NCI-H2029 treated with DMSO at 0.1 percent for 48 hours (cell line): ENCODE measurements at regions not wholly inside any gene's neighbourhood (a gene's known extent, or its start where the extent isn't known, plus 50 kb on each side); places are given as distances from the start of the nearest gene placed in this dataset.
"Not testable (repeated sequence)": the region's sequence is repeated elsewhere in the genome, so short reads cannot be mapped to it uniquely, and the experiment has no call there.

Experiments used
- DNase-seq: peaks from one replicate; lab custom pipeline; 2025; lab: John Stamatoyannopoulos, UW

DNA sequence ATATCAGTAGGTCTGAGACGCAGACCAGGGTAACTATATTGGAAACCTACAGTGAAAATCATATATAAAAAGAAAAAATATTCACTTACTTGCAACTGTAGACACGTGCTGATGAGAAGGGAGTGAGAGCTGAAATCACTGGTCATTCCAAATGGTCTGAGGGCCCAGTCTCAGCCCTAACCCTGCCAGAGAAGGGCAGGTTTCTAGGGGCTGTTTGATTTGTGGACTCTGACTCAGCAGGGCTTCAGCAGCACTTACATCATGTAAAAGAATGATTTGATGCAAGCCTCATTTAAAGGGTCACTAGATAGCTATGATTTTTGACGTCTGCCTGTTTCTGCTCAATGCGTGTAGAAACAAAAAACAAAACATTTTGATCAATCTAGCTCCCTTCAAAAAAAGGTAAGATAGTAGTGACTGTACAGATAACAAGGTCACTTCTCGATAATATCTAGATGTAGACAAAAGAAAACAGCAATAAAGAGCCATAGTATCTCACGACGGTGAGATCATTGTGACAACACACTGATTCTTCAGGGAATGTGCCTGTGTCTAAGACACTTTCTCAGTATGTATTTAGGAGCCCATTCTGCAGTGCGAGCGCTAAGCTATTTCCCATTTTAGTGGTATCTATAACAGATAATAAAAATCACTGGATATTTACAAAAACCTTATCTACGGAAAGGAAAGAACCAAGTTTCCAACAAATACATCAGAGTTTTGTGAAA is 307.2 kb downstream of the HIVEP2 start:
- DNase-seq = no peak

DNA sequence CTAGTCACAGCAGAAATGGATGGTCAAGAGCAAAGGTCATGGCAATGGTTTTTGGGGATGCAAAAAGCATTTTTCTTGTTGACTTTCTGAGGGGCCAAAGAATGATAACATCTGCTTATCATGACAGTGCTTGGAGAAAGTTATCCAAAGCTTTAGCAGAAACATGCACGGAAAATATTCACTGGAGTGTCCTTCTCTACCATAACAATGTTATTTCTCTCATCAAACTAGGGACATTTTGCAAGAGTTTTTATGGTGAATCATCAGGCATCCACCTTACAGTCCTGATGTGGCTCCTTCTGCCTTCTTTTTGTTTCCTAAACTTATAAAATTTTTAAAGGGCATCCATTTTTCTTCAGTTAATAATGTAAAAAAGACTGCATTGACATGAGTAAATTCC is 302.3 kb downstream of the HIVEP2 start:
- no peak for DNase-seq

- DNase-seq = no peak
Measured at GRCh38 chr6:142644866-142645265, 300.1 kb downstream of the HIVEP2 start.

- DNase-seq = no peak
Measured at GRCh38 chr6:142645663-142646062, 299.3 kb downstream of the HIVEP2 start.

- no peak for DNase-seq
Measured at GRCh38 chr6:142647449-142648035, 297.4 kb downstream of the HIVEP2 start.

- DNase-seq = no peak
Measured at GRCh38 chr6:142648036-142648451, 296.9 kb downstream of the HIVEP2 start.

GRCh38 chr6:142648526-142648925 is 296.4 kb downstream of the HIVEP2 start:
- DNase-seq = no peak

- DNase-seq = not testable (repeated sequence)
Measured at GRCh38 chr6:142649438-142650234, 295.3 kb downstream of the HIVEP2 start.

DNA sequence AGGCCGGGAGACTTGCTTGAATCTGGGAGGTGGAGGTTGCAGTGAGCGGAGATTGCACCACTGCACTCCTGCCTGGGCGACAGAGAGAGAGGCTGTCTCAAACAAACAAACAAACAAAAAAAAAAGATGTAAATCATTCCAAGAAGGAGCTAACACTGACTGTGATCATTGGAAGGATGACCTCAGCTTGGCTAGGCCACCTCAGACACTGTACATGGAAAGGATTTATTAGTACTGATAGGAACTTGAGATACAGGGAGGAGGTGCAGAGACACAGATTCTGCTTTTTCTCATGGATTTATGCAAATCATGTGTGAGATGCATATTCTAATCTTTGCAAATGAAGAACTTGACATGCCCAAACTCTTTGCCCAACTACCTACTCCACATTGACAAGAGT is 293.6 kb downstream of the HIVEP2 start:
- no peak for DNase-seq

DNA sequence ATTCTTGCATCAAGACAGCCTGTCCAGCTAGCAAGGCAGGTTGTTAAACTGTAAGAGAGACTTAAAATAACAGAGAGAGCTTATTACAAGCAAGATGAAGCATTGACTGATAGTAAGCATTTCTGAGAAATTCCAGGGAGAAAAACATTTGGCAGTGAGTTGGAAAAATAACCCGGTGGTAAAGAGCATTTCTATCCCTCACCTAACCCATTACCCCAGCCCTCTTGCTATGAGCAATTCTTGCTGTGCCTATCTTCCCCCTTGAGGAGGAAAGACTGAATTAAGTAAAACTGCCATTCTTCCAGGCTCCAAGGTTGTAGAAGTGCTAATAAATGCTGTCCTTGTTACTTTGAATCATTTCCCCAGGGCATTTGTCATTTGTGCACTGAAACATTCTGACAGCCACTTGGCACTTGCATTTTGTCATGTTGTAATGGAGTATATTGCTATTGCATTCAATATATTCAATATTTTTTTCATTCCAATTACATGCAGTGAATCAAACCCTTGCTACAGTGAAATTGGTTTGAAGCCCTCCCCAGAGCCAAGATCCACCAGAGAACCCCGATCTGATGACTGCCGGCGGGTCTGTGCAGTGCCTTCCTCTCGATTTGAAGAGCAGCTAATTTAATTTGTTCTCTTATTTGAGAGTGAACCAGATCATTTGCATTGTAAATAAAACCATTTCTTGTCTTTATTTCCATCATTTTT is 291.1 kb downstream of the HIVEP2 start:
- no peak for DNase-seq

DNA sequence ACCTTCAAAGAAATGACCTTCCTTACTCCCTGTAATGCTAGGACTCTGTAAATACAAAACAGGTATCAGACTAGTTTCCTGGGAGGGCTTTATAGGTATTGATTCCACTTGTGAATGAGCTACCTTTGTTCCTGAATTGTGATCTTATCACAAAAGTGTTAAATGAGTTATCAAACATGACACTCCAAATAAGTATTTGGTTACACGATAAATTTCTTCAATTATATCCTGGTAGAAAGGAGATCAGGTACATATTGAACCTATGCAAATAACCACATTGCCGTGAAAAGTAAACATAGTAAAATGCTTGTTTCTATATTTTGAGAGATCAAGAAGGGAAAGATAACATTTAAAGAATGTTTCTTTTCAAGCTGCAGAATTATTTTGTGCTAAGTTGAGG is 285.3 kb downstream of the HIVEP2 start:
- DNase-seq = no peak

DNA sequence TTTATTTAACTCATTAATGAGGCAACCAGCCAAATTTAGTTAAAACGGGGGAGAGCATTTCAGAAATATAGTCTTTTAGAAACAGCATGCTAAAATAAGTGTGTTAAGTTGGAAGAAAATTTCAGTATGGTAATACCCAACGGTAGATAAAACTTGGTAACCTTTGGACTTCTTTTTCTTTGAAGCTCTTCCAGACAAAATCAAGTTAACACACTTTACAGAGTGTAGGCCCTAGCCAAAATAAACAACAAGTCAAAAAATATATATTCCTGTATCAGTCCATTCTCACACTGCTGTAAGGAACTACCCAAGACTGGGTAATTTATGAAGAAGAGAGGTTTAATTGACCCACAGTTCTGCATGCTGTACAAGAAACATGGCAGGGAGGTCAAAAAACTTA is 279.6 kb downstream of the HIVEP2 start:
- DNase-seq = no peak

- no peak for DNase-seq
Measured at GRCh38 chr6:142666599-142667185, 278.3 kb downstream of the HIVEP2 start.

- no peak for DNase-seq
Measured at GRCh38 chr6:142669471-142670351, 275.3 kb downstream of the HIVEP2 start.

- DNase-seq = no peak
Measured at GRCh38 chr6:142671791-142672190, 273.2 kb downstream of the HIVEP2 start.

- DNase-seq = no peak
Measured at GRCh38 chr6:142675517-142675916, 269.5 kb downstream of the HIVEP2 start.

DNA sequence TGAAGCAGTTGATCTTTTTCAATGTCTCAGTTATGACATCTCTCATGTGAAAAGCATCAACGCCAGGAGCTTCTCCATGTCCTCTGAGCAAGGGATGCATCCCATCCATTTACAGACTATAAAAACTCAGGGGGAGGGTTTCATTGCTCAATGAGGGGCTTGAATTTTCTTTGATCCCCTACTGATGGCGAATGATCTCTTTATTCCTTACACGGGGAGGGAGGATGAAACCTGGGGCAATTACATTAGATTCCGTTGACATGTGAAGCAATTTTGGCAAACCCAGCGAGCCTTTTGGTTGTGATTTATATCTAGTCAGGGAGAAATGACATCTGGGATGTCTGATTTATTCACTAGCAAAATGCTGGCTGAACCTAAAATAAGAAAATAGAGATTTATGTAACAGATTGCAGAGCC is 268.9 kb downstream of the HIVEP2 start:
- no peak for DNase-seq

- no peak for DNase-seq
Measured at GRCh38 chr6:142676647-142677192, 268.3 kb downstream of the HIVEP2 start.

DNA sequence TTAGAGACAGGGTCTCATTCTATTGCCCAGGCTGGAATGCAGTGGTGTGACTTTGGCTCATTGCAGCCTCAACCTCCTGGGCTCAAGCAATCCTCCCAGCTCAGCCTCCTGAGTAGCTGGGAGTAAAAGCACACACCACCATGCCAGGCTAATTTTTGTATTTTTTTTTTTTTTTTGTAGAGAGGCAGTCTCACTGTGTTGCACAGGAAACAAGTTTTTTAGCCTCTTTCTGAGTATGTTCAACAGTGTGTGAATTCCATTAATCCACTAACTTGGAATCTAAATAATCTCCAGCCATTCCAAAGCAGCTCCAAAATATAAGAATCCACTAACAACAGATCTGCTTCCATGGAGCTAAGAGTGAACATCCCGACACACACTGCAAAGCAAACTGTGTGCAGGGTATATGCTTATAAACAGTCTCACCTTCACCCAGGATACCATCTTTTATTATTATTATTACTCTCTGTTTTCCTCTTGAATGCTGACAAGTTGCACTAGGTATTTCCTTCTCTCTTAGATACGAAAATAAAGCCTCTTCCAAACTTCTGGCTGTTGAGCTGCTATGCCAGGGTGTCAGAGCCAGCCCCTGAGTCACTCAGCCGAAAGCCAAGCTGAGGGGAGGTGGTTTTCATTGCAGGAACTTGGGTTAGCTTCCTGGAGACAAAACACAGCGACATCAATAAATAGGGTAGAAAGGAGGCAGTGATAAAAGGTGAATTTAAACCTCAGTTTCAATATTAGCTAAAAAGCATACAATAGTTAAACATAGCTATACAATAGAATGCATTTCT is 264.9 kb downstream of the HIVEP2 start:
- no peak for DNase-seq

GRCh38 chr6:142681099-142681498 is 263.9 kb downstream of the HIVEP2 start:
- no peak for DNase-seq
